Renal pelvis (tissue), 1 donor: ENCODE measurements at regions not wholly inside any gene's neighbourhood (a gene's known extent, or its start where the extent isn't known, plus 50 kb on each side); places are given as distances from the start of the nearest gene placed in this dataset.
A peak's percentile ranks its signal among the peaks of the same experiment; 100 is the strongest.

Experiments
- DNase-seq: peaks from one replicate; pipeline ENCODE4 v3.0.0-alpha.2; 2013

GRCh38 chr12:87784350-87784749 lies 244.9 kb downstream of the C12orf50 start:
- DNase-seq, result no peak

GRCh38 chr12:87783467-87783866 lies 245.7 kb downstream of the C12orf50 start:
- DNase-seq, result no peak

GRCh38 chr12:87782838-87783237 lies 246.4 kb downstream of the C12orf50 start:
- no peak for DNase-seq

- no peak for DNase-seq
Measured at GRCh38 chr12:87779858-87780498, 249.2 kb downstream of the C12orf50 start.

GRCh38 chr12:87779016-87779415 lies 250.2 kb downstream of the C12orf50 start:
- DNase-seq, result no peak

- DNase-seq, result no peak
Measured at GRCh38 chr12:87778065-87778464, 251.1 kb downstream of the C12orf50 start.

GRCh38 chr12:87775784-87776183 lies 253.4 kb downstream of the C12orf50 start:
- no peak for DNase-seq

- no peak for DNase-seq
Measured at GRCh38 chr12:87775051-87775450, 254.2 kb downstream of the C12orf50 start.

- DNase-seq, result no peak
Measured at GRCh38 chr12:87772401-87772800, 256.8 kb downstream of the C12orf50 start.

GRCh38 chr12:87768501-87769287 lies 260.5 kb downstream of the C12orf50 start:
- DNase-seq, result no peak

- DNase-seq, result no peak
Measured at GRCh38 chr12:87766044-87766443, 263.2 kb downstream of the C12orf50 start.

GRCh38 chr12:87760943-87761342 lies 268.3 kb downstream of the C12orf50 start:
- no peak for DNase-seq

GRCh38 chr12:87758271-87758670 lies 270.9 kb downstream of the C12orf50 start:
- no peak for DNase-seq

- DNase-seq, result no peak
Measured at GRCh38 chr12:87756721-87757120, 272.5 kb downstream of the C12orf50 start.

- DNase-seq, result no peak
Measured at GRCh38 chr12:87756111-87756510, 273.1 kb downstream of the C12orf50 start.

GRCh38 chr12:87728931-87729593 lies 300.1 kb downstream of the C12orf50 start:
- no peak for DNase-seq

GRCh38 chr12:87720967-87721366 lies 308.2 kb downstream of the C12orf50 start:
- no peak for DNase-seq

- DNase-seq, result no peak
Measured at GRCh38 chr12:87704374-87704773, 324.8 kb downstream of the C12orf50 start.

GRCh38 chr12:87690236-87690810 lies 338.9 kb downstream of the C12orf50 start:
- no peak for DNase-seq

- no peak for DNase-seq
Measured at GRCh38 chr12:87689196-87689595, 340.0 kb downstream of the C12orf50 start.

- DNase-seq, result peak; percentile 36
Measured at GRCh38 chr12:87687362-87687761, 341.8 kb downstream of the C12orf50 start.

- DNase-seq, result no peak
Measured at GRCh38 chr12:87685696-87686095, 343.5 kb downstream of the C12orf50 start.

- no peak for DNase-seq
Measured at GRCh38 chr12:87679251-87679650, 349.9 kb downstream of the C12orf50 start.
